Retinal pigment epithelial cell (primary cell): ENCODE measurements at regions not wholly inside any gene's neighbourhood (a gene's known extent, or its start where the extent isn't known, plus 50 kb on each side); places are given as distances from the start of the nearest gene placed in this dataset.

Experiments
- DNase-seq: peaks from one replicate; pipeline ENCODE4 v3.0.0-alpha.2; 2010; ENCODE audit warnings: low read depth
- H3K4me3 ChIP-seq: 2 replicates; pipeline ENCODE4 v1.5.1; 2011; ENCODE audit warnings: mild to moderate bottlenecking, low read length, control low read depth, moderate library complexity
- CTCF ChIP-seq: conservative IDR thresholded peaks from 2 replicates; pipeline ENCODE4 v1.5.1; 2011; ENCODE audit warnings: low read depth, low read length, control low read depth, inconsistent platforms

- no peak overlapping the region for H3K4me3 ChIP-seq
- no peak for TF ChIP-seq CTCF
- DNase-seq: no peak
Measured at GRCh38 chr2:52135235-52135634, 1103.3 kb upstream of the NRXN1 start.

- TF ChIP-seq CTCF: no peak
- DNase-seq: no peak
Measured at GRCh38 chr2:52128081-52128480, 1096.1 kb upstream of the NRXN1 start.

GRCh38 chr2:52127527-52127926, 1095.6 kb upstream of the NRXN1 start:
- no peak for TF ChIP-seq CTCF

More at GRCh38 chr2:52128081-52128480, 1096.1 kb upstream of the NRXN1 start:
- no peak overlapping the region for H3K4me3 ChIP-seq

GRCh38 chr2:52117299-52117698, 1085.4 kb upstream of the NRXN1 start:
- peak; percentile 6 for DNase-seq
- H3K4me3 ChIP-seq: no peak overlapping the region
- no peak for TF ChIP-seq CTCF

More at GRCh38 chr2:52127527-52127926, 1095.6 kb upstream of the NRXN1 start:
- DNase-seq: no peak
- H3K4me3 ChIP-seq: no peak overlapping the region

- TF ChIP-seq CTCF: no peak
- no peak overlapping the region for H3K4me3 ChIP-seq
- DNase-seq: no peak
Measured at GRCh38 chr2:52115750-52116149, 1083.8 kb upstream of the NRXN1 start.

- no peak overlapping the region for H3K4me3 ChIP-seq
- no peak for TF ChIP-seq CTCF
- DNase-seq: peak; percentile 71
Measured at GRCh38 chr2:52113338-52113737, 1081.4 kb upstream of the NRXN1 start.

GRCh38 chr2:52112141-52112540, 1080.2 kb upstream of the NRXN1 start:
- TF ChIP-seq CTCF: no peak
- DNase-seq: no peak
- no peak overlapping the region for H3K4me3 ChIP-seq
